ENCODE measurements at regions not wholly inside any gene's neighbourhood (a gene's known extent, or its start where the extent isn't known, plus 50 kb on each side); places are given as distances from the start of the nearest gene placed in this dataset.

DNA sequence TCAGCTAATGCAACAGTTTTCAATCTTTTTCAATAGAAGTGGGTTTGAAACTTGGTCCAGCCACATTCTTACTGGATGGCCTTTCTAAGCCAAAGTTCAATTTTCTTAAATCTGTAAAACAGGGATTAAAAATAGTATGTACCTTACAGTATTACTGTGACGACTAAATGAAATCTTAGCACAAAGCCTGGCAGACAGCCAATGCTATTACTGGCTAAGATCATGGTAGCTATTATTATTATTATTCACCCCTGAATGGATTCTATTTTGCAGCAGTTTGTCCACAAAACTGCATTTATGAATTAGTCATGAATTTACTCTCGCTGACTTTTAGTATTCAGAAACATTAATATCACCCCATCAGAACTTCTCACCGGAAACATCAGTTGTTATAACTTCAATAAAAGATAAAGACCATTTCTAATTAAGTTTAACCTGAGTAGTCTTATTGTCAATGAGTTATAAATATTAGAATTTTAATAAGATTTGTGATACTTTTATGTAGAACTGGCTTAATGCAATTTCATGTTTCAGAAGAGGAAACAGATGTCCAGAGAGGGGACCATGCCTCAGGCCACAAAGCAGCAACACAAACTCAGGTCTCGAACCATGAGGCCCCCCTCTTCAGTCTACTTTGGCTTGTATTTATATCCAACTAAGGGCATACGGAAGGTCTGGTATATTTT is 468.2 kb downstream of the ARHGEF28 start:
- no peak for DNase-seq (ENCODE audit: low read depth)

DNA sequence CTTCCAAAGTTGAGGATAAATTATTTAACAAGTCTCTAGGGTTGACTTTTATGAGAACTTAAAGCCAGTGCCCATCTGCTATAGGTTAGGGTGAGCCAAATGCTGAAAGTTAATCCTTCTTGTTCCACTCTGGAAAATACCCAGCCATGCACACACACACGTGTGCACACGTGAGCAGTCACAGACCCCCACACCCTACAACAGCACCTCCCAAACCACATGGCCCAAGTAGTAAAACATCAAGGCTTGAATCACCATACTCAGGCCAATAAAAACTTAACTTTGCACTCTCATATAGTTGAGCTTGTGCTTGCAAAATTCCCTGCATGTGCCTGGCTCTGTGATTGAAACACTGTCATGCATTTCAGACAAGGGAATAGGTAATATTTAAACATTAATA is 467.6 kb downstream of the ARHGEF28 start:
- DNase-seq (ENCODE audit: low read depth) = no peak

DNA sequence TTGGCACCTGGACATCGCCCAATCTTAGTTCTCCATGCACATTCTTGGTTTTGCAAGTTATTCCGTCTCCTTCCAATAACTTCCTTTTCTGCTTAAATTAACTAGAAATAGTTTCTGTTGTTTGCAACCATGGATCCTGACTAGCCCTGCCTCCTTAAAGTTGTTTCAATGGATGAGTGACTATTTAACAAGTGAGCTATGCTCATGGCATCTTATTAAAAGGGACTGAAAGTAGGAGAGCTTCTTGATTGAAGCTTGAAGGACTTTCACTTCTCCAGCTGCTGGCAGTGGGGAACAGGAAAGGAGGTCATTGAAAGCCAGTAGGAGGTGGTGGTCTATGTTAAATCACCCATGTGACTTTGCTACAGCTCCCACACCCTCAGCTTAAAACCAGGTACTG is 466.8 kb downstream of the ARHGEF28 start:
- no peak for DNase-seq (ENCODE audit: low read depth)

DNA sequence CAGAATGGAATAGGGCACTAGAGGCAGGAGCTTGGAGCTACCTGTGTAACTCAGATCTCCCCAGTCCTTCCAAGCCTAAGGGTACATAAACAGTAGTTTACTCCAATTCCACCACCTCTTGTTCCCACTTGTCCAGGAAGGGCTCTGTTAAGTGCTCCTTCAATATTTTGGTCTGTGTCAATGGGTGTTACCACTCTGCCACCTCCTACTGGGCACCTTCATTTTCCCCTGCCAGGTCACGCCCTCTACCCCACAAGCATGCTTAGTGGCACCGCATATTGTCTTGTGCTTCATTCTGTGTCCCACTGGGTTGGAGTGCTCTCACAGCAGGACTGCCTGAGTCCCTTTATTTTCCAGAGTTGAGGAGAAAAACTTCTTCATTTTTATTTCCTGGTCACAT is 459.8 kb downstream of the ARHGEF28 start:
- no peak for DNase-seq (ENCODE audit: low read depth)

DNA sequence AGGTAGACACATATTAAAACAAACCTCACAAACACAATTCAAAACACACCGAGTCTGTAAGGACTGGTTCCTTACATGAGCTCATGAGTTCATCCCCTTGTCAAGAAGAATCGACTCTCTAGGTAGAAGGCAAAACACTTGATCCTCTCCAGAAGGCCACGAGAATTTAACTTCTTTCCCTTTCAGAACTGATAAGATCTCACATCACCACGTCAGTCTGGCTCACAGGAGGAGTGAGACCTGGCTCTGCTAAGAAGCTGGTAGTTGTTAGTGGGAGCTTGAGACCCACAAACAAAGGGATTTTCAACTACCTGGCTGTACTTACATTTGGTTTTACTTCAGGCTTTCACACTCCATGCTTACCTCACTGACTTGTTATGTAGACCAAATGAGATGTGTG is 459.2 kb downstream of the ARHGEF28 start:
- DNase-seq (ENCODE audit: low read depth) = peak; percentile 29

DNA sequence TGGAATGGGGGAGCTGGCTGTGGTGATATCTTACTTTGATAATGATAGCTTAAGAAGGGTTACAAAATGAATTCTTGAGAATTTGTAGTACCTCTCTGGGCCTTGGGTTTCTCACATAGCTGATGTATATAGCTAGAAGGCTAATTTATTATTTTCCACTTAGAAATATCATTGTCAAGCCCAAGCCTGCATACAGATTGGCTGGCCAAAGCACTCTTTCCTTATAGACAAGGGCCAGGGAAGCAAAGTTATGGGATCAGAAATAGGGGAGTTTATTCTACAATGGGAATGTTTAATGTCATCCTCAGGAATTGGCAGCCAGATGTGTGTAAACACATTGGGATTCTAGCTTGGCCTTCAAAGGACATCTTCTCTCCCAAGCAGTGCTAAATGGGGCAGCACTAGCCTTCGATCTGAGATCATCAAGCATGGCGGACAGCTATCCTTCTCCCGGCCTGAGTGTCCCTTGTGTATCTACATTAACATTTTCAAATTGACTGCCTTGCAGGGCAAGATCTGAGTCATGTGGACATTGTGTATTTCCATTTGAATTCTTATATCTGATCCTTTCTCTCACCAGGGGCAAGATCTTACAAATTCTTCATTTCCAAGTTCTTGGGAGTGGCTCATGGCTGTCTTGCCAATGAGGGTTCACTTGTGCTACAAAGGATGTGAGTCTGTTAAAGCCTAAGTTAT is 457.2 kb downstream of the ARHGEF28 start:
- DNase-seq (ENCODE audit: low read depth) = no peak

DNA sequence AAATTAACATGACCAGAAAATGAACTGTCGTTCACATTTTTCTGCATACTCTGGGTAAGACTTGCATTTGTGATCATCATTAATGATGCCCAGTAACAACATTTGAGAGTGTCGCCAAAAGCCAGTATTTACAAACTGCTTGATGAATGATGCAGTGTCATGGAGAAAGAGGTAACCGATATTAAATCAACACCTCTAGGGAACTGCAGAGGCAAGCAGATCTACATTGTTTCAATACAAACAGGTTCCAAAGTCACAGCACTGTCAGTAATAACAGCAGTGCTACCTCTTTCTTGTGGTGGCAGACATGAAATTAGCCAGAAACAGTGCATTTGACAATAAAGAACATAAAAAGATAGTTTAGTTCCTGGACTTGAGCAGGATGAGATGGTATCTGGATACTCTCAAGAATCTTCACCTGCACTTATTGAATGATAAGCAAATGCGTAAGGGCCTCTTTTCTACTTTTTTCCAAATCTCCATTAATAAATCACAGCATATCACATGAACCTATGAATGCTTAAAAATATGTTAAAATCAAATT is 456.6 kb downstream of the ARHGEF28 start:
- no peak for DNase-seq (ENCODE audit: low read depth)

DNA sequence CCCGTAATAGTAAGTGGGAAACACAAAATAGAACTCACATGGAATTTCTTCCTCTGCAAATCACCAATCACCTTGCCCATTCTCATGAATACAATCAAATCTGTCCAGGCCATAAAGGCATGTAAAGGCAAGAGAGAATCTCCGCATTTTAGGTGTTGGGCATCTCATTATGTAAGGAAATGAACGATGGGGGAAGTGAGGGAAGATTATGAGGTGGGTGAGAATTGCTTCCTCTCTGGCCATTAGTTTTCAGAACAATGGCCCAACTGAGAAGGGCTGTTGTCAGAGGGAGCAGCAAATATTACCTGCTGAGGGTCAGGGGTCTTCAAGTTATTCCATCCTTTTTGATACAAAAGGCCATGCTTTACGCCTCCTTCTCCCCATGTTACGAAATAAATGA is 455.1 kb downstream of the ARHGEF28 start:
- no peak for DNase-seq (ENCODE audit: low read depth)

DNA sequence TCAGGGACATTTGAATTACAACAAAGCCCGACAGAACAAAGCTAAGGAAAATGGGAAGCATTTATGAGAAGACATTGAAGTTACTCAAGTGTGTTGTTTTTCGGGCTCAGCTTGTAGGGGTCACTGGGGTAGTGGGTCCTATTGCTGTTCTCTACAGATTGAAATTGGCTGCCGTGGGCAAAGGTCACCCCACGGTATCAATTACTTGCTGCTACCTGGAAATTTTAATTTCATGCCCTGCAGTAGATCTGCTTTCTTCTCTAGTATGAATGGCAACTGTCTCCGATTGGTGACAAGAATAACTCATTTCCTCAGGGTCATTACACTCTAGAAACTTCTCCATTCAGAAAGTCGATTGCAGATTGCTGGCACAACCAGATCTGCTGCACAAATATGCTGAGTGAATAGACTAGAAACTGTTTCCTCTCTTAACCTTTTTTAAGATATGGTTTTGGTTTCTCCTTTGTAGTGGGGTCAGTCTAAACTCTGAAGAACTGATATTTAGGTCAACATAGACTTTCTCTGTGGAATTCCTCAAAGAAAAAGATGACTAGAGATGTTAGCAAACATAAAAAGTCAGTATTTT is 454.1 kb downstream of the ARHGEF28 start:
- no peak for DNase-seq (ENCODE audit: low read depth)

DNA sequence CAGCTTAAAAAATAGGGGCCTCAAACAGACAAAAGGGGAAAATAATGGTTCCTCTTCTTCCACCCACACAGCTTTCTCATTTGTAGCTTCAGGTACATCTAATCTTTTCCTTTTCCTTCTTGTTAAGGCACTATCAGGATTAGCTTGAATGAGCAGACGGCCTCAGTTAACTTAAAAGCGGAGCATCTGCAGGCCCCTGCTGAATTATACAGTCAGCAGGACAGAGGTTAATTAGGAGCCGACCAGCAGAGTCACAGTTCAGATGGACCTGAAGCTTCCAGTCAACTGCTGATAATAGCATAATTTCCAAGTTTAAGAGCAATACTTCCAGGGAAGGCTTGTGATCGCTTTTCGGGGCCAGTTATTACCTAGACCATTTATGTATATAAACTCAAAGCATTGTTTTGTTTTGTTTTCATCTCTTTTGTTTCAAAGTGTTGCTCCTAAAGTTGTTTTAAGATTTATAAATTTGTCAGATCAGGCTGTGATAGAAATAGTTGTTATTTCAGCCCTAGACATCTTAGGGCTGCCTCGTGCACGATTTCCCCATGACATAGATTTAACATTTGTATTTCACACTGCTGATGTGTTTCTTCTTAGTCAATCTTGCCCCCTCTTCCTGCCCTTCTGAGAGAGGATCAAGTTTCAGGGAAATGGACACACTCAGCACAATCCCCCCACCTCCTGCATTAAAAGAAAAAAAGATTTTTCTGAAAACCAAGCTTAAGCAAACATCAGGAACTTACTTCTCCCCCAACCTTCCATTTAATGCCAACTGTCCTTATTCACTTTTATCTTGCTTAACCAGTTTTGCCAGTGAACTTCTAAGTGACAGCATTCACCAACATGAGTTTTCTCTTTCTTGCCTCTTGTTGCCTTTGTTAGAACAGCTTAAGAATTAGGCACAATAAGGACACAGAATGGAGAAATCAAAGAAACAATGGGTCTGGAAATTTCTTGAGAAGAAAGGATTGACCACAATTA is 449.8 kb downstream of the ARHGEF28 start:
- DNase-seq (ENCODE audit: low read depth) = no peak

DNA sequence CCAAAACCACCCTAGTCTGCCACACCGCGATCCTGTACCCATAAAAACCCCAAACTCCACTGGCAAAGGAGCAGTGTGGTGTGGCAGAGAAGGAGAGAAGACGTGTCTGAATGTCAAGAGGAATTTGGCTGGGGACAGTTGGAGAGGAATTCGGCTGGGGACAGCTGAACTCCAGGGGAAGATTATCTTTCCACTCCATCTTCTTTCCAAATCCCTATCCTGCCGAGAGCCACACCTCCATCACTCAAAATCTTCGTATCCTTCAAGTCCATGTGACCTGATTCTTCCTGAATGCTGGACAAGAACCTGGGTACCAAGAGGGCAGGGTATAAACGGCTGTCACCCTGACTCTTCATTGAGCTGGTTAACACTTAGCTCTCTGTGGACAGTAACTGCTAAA is 448.1 kb downstream of the ARHGEF28 start:
- DNase-seq (ENCODE audit: low read depth) = no peak

DNA sequence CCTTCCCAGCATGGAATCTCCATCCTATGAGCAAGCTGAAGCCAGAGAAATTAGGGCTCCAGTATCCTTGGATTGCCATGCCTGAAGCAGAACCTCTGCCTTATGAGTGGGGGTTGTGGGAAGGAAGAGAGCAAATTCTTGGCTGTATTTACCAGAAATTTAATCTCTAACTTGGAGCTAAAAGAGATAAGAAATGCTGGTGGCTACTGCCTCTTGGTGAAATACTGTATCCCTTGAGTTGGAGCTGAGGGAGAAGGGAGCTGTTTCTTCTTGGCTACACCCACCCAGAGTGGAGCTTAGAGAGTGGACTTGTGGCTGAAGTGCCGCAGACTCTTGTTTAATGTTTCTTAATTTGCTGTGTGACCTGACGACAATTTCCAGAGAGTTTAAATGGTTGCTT is 447.3 kb downstream of the ARHGEF28 start:
- peak; percentile 70 for DNase-seq (ENCODE audit: low read depth)

DNA sequence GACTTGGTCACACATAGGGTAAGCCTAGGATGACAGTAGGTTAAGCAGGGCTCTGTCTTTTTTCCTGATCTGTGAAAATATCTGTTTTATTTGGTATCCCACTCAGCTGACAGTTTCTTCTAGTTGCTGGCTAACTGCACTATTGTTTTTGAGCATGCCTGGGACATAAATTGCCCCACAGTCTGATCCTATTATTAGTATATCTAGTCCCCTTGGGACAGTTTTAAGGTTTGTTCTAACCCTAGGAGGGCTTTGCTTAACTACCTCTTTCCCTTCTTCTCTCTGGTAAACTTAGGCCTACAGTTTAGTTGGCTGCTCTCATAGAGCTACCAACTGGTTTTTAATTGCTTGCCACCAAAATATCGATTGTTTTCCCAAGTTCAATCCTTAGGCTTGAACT is 446.6 kb downstream of the ARHGEF28 start:
- DNase-seq (ENCODE audit: low read depth) = no peak

DNA sequence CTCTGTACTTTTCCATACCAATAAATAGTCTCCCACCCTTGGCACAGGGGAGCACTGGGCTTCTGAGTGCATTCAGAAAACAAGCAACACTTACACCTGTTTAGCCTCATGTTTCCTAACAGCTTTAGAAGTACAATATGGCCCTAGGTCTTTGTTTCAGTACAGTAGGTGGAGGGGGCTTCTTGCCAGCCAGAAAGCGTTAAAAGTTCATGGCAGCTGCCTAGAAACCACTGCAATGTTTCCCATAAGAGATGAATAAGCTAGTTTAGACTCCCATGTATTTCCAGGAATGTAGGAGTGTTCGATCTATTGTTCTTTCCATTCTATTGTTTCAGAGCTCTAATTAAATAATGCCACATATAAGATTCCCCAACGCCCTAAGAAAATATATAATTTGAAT is 444.8 kb downstream of the ARHGEF28 start:
- DNase-seq (ENCODE audit: low read depth) = no peak

DNA sequence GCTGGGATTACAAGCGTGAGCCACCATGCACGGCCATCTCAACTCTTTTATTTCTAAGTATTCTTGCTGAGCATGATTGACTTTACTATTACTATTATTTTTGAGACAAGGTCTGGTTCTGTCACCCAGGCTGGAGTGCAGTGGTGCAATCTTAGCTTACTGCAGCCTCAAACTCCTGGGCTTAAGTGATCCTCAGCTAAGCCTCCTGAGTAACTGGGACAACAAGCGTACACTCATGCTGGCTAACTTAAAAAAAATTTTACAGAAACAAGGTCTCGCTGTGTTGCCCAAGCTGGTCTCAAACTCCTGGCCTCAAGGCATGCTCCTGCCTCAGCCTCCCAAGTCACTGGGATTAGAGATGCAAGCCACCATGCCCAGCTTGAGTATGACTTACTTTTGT is 443.7 kb downstream of the ARHGEF28 start:
- DNase-seq (ENCODE audit: low read depth) = peak; percentile 49

DNA sequence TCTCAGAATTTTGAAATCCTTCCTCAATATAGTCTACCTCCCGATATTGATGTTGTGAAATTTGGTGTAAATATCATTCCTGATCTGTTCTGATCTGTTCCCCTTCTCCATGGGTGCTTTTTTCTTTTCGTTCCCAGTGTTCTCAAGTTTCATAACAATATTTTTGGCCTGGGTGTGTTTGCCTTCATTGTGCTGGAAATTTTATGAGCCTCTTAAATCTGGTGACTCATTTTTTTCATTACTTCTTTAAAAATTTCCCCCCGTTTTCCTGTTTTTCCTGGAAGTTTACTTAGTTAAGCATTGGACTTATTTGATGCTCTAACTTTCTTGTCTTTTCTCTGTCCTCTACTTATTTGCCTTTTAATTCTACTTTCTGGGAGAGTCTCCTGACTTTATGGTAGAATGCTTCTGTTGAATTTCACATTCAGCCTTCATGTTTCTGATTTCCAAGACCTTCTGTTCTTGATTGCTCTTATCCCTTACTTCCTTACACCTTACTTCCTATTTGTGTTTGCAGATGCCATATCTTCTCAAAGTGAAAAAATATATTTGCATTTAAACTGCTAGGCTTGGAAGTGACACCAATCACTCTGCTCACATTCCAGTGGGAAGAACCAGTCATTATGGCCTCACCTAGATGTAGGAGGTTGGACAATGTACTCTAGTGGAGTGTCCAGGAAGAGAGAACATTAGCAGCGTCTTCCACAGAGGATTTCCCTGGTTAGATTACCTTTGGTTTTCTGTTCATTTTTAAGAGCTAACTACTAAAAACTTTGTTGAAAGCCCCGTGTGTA is 441.9 kb downstream of the ARHGEF28 start:
- DNase-seq (ENCODE audit: low read depth) = no peak

DNA sequence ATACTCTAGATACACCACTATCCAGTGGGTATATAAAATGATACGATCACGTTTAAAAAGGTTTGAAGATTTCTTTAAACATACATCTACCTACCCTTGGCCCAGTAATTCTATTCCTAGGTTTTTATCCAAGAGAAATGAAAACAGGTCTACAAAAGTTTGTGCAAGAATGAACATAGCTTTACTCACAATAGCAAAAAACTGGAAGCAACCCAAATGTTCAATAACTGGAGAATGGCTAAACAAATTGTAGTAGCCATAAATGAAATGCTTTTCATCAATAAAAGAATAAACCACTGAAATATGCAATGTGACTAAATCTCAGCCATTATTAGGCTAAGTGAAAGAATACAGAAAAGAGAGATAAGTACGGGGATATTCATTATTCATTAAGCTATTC is 438.9 kb downstream of the ARHGEF28 start:
- no peak for DNase-seq (ENCODE audit: low read depth)

DNA sequence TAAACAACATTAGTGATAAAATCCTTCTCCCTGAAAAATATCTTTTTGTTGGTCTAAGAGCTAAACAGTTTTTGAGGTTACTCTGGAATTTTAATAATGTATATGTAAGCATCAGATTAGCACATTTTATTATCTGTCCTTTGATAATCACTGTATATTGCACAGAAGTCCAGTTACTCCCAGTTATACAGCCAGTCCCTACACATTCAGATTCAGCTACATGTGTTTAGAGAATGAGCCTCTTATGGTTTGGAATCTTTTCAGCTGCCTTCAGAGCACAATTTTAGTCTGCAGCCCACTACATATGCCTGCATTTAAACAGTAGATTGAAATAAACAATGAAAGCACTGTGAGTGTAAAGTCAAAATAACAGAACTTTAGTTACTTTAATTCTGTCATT is 438.2 kb downstream of the ARHGEF28 start:
- no peak for DNase-seq (ENCODE audit: low read depth)

DNA sequence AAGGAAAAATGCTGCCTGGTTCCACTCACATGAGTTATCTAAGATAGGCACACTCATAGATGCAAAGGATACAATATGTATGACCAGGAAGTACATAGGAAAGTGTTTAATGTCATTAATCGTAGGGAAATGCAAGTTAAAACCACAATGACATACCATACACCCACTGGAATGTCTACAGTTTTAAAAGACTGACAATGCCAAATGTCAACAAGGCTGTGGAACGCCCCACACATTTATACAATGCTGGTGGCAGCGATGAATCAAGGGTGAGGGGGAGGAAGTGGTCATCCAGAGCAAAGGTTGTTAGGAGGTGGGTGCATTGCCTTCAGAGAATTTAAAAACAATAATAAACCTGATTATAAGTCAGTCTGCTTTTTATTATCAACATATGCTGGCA is 437.8 kb downstream of the ARHGEF28 start:
- peak; percentile 65 for DNase-seq (ENCODE audit: low read depth)

DNA sequence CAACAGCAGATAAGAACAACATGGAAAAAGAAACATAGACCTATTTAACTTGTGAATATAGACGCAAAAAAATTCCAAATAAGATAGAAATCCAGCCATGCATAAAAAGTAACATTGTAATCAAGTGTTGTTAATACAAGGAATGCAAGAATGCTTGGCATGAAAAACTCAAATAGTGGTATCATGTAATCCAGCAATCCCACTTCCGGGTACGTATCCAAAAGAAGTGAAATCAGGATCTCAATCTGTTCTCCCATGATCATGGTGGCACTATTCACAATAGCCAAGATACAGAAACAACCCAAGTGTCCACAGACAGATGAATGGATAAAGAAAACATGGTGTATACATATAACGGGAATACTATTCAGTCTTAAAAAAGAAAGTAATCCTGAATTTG is 437.4 kb downstream of the ARHGEF28 start:
- DNase-seq (ENCODE audit: low read depth) = no peak

DNA sequence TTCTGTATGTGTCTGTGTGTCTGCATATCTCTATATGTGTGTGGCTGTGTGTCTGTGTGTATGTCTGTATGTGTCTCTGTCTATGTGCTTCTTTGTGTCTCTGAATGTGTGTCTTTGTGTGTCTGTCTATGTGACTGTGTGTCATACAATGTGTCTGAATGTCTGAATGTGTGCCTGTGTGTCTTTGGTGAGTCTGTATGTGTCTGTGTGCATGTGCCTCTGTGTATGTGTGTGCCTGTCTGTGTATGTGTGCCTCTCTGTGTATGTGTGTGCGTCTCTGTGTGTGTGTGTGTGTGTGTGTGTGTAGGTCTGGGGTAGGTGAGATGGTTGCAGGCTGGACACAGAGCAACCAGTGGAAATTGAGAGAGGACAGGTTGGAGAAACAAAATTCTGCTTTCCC is 435.3 kb downstream of the ARHGEF28 start:
- no peak for DNase-seq (ENCODE audit: low read depth)
